Transverse colon (tissue), 4 donors: ENCODE measurements at regions not wholly inside any gene's neighbourhood (a gene's known extent, or its start where the extent isn't known, plus 50 kb on each side); places are given as distances from the start of the nearest gene placed in this dataset.

ENCODE experiments used
- CTCF ChIP-seq, 5 experiments: fragments of 200-600 bp in 3 of 5; fragments of 450-650 bp in 2 of 5; sonication (generic) in 3 of 5; IDR thresholded peaks; 1 replicate in 2 of 5; 2 replicates in 3 of 5; pipeline ENCODE4 v1.5.1; 2016 to 2017; ENCODE audit warnings: antibody characterized with exemption in 5 of 5, inconsistent platforms in 3 of 5, mild to moderate bottlenecking in 2 of 5, moderate library complexity in 1 of 5
- EP300 ChIP-seq: sonication (generic); formaldehyde crosslinking; IDR thresholded peaks from one replicate; pipeline ENCODE4 v1.6.1; 2017; ENCODE audit warnings: antibody characterized with exemption, low read depth
- POLR2A ChIP-seq: fragments of 450-650 bp; IDR thresholded peaks from one replicate; pipeline ENCODE4 v1.6.1; 2016; ENCODE audit warnings: antibody characterized with exemption, mild to moderate bottlenecking, moderate library complexity
- POLR2AphosphoS5 ChIP-seq, 3 donors: sonication (generic); formaldehyde crosslinking; IDR thresholded peaks; one replicate each; pipeline ENCODE4 v1.6.1; 2016; ENCODE audit warnings: antibody characterized with exemption in 3 of 3

- TF ChIP-seq POLR2A (no peak), POLR2AphosphoS5 (IDR thresholded peaks at IDR 0.05) (no peak), EP300 (no peak), CTCF (IDR thresholded peaks at IDR 0.05) (no peak)
Observed at GRCh38 chr14:80404413-80404812, 193.1 kb upstream of the DIO2 start.
